ENCODE measurements at regions not wholly inside any gene's neighbourhood (a gene's known extent, or its start where the extent isn't known, plus 50 kb on each side); places are given as distances from the start of the nearest gene placed in this dataset.

- TF ChIP-seq ZNF362 (tag by site-specific recombination; IDR thresholded peaks at IDR 0.05) (no peak), ZBTB1 (tag by site-specific recombination; IDR thresholded peaks at IDR 0.05) (no peak)
Observed at GRCh38 chr12:23209793-23210192, 584.8 kb downstream of the ETNK1 start (continued).

GRCh38 chr12:23210573-23210972 lies 585.6 kb downstream of the ETNK1 start:
- ChIA-PET POLR2A (no interaction called here), CTCF (interaction anchor here (1.0 kb wide), 1 partner anchor 10 kb away, joined by 3 read pairs; no protein-coding TSS in a partner anchor)

GRCh38 chr12:23211384-23212320 lies 586.7 kb downstream of the ETNK1 start:
- Histone ChIP-seq H3K4me1 (ENCODE audit: control insufficient read depth, insufficient read depth, low read length) (no peaks in the 10 kb centered on the region), H3K36me3 (ENCODE audit: control insufficient read depth in 2 of 2, insufficient read depth in 1 of 2, low read length in 2 of 2) (no peaks in the 10 kb centered on the region), H3K27ac (ENCODE audit: extremely low read depth, low read depth, low read length) (no peak overlapping the region), H3K9me3 (ENCODE audit: control insufficient read depth, insufficient read depth, low read depth, low read length) (no peaks in the 10 kb centered on the region), H3K4me3 (ENCODE audit: low read depth, low read length) (no peak overlapping the region)
- no peak for TF ChIP-seq TCF7L2 (IDR thresholded peaks at IDR 0.05; ENCODE audit: borderline replicate concordance, low read depth, low read length)
- no peak for TF ChIP-seq ZNF654 (tag by site-specific recombination; IDR thresholded peaks at IDR 0.05; ENCODE audit: low read depth)
- TF ChIP-seq KLF8 (tag by site-specific recombination; IDR thresholded peaks at IDR 0.05): no peak
- TF ChIP-seq ZNF645 (tag by site-specific recombination; IDR thresholded peaks at IDR 0.05): no peak
- TF ChIP-seq CTCF (tag by site-specific recombination; IDR thresholded peaks at IDR 0.05): no peak
- TF ChIP-seq FEZF1 (tag by site-specific recombination; IDR thresholded peaks at IDR 0.05): no peak
- no peak for TF ChIP-seq ZNF658 (tag by site-specific recombination; IDR thresholded peaks at IDR 0.05)
- TF ChIP-seq ZSCAN23 (tag by site-specific recombination; IDR thresholded peaks at IDR 0.05): no peak
- TF ChIP-seq HOXA7 (CRISPR knock-in tag; IDR thresholded peaks at IDR 0.05; ENCODE audit: borderline replicate concordance): no peak
- TF ChIP-seq ZFP37 (tag by site-specific recombination; IDR thresholded peaks at IDR 0.05): no peak
- no peak for TF ChIP-seq ZNF747 (tag by site-specific recombination; IDR thresholded peaks at IDR 0.05)
- TF ChIP-seq ZNF692 (tag by site-specific recombination; IDR thresholded peaks at IDR 0.05): no peak
- no peak for TF ChIP-seq ZNF274 (IDR thresholded peaks at IDR 0.05; ENCODE audit: low read length)
- TF ChIP-seq ZNF274 (tag by site-specific recombination; IDR thresholded peaks at IDR 0.05; ENCODE audit: borderline replicate concordance): no peak
- TF ChIP-seq ZNF394 (tag by site-specific recombination; IDR thresholded peaks at IDR 0.05; ENCODE audit: borderline replicate concordance): no peak
- no peak for TF ChIP-seq ZNF571 (tag by site-specific recombination; IDR thresholded peaks at IDR 0.05)
- TF ChIP-seq ZBTB49 (tag by site-specific recombination; IDR thresholded peaks at IDR 0.05; ENCODE audit: low read depth): no peak
- ChIA-PET CTCF (interaction anchor here (1.0 kb wide), 1 partner anchor 9 kb away, joined by 3 read pairs; no protein-coding TSS in a partner anchor), POLR2A (no interaction called here)

More at GRCh38 chr12:23210573-23210972, 585.6 kb downstream of the ETNK1 start:
- Histone ChIP-seq H3K4me3 (ENCODE audit: low read depth, low read length) (no peak overlapping the region), H3K9me3 (ENCODE audit: control insufficient read depth, insufficient read depth, low read depth, low read length) (no peaks in the 10 kb centered on the region), H3K27ac (ENCODE audit: extremely low read depth, low read depth, low read length) (no peak overlapping the region), H3K36me3 (ENCODE audit: control insufficient read depth in 2 of 2, insufficient read depth in 1 of 2, low read length in 2 of 2) (no peaks in the 10 kb centered on the region), H3K4me1 (ENCODE audit: control insufficient read depth, insufficient read depth, low read length) (no peaks in the 10 kb centered on the region)
- TF ChIP-seq SCRT1 (tag by site-specific recombination; IDR thresholded peaks at IDR 0.05; ENCODE audit: borderline replicate concordance): peak; percentile 24; the same call in 1 of the 2 replicates
- no peak for TF ChIP-seq KLF16 (tag by site-specific recombination; IDR thresholded peaks at IDR 0.05)
- no peak for TF ChIP-seq YY2 (tag by site-specific recombination; IDR thresholded peaks at IDR 0.05)
